ENCODE measurements at regions not wholly inside any gene's neighbourhood (a gene's known extent, or its start where the extent isn't known, plus 50 kb on each side); places are given as distances from the start of the nearest gene placed in this dataset.

DNA sequence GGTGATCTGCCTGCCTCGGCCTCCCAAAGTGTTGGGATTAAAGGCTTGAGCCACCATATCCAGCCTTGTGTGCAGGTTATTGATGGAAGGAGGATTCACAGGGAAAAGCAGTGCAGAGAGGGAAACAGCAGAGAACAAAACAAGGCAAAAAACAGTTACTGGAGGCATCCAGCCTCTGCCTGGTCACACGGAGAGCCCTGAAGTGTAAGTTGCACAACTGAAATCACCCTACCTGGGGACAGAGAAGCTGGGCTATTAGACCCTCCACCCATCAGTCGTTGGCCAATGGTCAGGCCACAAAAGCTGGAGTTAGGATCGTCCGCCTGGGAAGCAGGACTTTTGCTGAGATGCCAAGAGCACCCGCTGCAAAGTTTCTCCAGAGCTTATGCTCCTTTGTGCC, 57.9 kb upstream of the BCO1 start:
- Histone ChIP-seq H3K27me3 (ENCODE audit: insufficient read depth, low read length) (no peaks in the 10 kb centered on the region), H3K9me3 (ENCODE audit: control insufficient read depth in 1 of 2, insufficient read depth in 1 of 2, low read depth in 1 of 2, low read length in 2 of 2) (no peaks in the 10 kb centered on the region), H3K4me1 (ENCODE audit: control insufficient read depth in 1 of 2, insufficient read depth in 2 of 2, low read length in 2 of 2) (peaks cover 15 to 35% of the 10 kb centered on the region in 2 experiments), H2AFZ (ENCODE audit: low read depth, low read length, poor library complexity, severe bottlenecking) (no peak overlapping the region), H3K36me3 (ENCODE audit: control insufficient read depth in 1 of 2, insufficient read depth in 2 of 2, low read length in 2 of 2) (no peaks in the 10 kb centered on the region), H3K27ac (ENCODE audit: low read depth, low read length) (peak overlapping the region; percentile 42), H3K9me2 (ENCODE audit: insufficient read depth) (no peaks in the 10 kb centered on the region), H3K9ac (ENCODE audit: low read length) (peak overlapping the region; percentile 63), H3K79me2 (ENCODE audit: insufficient read depth, low read length) (no peaks in the 10 kb centered on the region), H3K4me2 (ENCODE audit: low read length) (peak overlapping the region; percentile 93), H4K20me1 (ENCODE audit: insufficient read depth) (no peaks in the 10 kb centered on the region), H3K4me3 (replicated peaks in 1 of 2; ENCODE audit: low read depth in 1 of 2, low read length in 2 of 2) (peak overlapping the region; percentile 27 to 58)
- ChIA-PET POLR2A (interaction anchor here (1.1 to 1.8 kb wide), 2 partner anchors 36 to 39 kb away, joined by 8 read pairs; no protein-coding TSS in a partner anchor), RAD21 (ENCODE audit: low non-redundant PET in 1 of 2, low total read pairs in 2 of 2, uncharacterized antibody in 2 of 2, unreplicated experiment in 2 of 2) (no interaction called here), CTCF (interaction anchor here (0.7 to 1.7 kb wide), 5 partner anchors 18 to 174 kb away, joined by 3 to 9 read pairs (median 4); partner anchors contain the start of genes ATMIN, CENPN and CMC2)
- intact Hi-C loops (cut with micrococcal nuclease): no loop called here
- ATAC-seq (no peak; the same call in 1 of the 2 replicates), DNase-seq (ENCODE audit: low read depth, low spot score) (no peak)
- TSS peak; percentile 75 for BruUV-seq (replicated peaks)
- no peak for TF ChIP-seq SIN3A (IDR thresholded peaks at IDR 0.05; ENCODE audit: low read depth)
- TF ChIP-seq SP1 (IDR thresholded peaks at IDR 0.05; ENCODE audit: low read depth): no peak
- no peak for TF ChIP-seq RAD21 (IDR thresholded peaks at IDR 0.05; ENCODE audit: low read depth)
- no peak for TF ChIP-seq FOSL1 (IDR thresholded peaks at IDR 0.05; ENCODE audit: low read depth)
- no peak for TF ChIP-seq CEBPB (IDR thresholded peaks at IDR 0.05; ENCODE audit: low read depth)
- no peak for TF ChIP-seq POLR2A (IDR thresholded peaks at IDR 0.05; ENCODE audit: borderline replicate concordance, extremely low read depth, insufficient read depth, insufficient read length)
- no peak for TF ChIP-seq CBX3 (IDR thresholded peaks at IDR 0.05; ENCODE audit: low read depth)
- TF ChIP-seq EZH2 (IDR thresholded peaks at IDR 0.05): no peak
- TF ChIP-seq POLR2AphosphoS5 (IDR thresholded peaks at IDR 0.05; ENCODE audit: low read depth, low read length): no peak
- TF ChIP-seq, protein P1, sequence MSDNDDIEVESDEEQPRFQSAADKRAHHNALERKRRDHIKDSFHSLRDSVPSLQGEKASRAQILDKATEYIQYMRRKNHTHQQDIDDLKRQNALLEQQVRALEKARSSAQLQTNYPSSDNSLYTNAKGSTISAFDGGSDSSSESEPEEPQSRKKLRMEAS (IDR thresholded peaks at IDR 0.05): no peak
- TF ChIP-seq EGR1 (IDR thresholded peaks at IDR 0.05; ENCODE audit: low read depth): no peak
- TF ChIP-seq ZFX (IDR thresholded peaks at IDR 0.05): no peak
- TF ChIP-seq, protein P2, sequence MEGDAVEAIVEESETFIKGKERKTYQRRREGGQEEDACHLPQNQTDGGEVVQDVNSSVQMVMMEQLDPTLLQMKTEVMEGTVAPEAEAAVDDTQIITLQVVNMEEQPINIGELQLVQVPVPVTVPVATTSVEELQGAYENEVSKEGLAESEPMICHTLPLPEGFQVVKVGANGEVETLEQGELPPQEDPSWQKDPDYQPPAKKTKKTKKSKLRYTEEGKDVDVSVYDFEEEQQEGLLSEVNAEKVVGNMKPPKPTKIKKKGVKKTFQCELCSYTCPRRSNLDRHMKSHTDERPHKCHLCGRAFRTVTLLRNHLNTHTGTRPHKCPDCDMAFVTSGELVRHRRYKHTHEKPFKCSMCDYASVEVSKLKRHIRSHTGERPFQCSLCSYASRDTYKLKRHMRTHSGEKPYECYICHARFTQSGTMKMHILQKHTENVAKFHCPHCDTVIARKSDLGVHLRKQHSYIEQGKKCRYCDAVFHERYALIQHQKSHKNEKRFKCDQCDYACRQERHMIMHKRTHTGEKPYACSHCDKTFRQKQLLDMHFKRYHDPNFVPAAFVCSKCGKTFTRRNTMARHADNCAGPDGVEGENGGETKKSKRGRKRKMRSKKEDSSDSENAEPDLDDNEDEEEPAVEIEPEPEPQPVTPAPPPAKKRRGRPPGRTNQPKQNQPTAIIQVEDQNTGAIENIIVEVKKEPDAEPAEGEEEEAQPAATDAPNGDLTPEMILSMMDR (IDR thresholded peaks at IDR 0.05 in 2 of 3, conservative IDR thresholded peaks at IDR 0.05 in 1 of 3; ENCODE audit: borderline replicate concordance in 1 of 3, insufficient read depth in 1 of 3, low read depth in 2 of 3, low read length in 2 of 3): no peak
- no peak for TF ChIP-seq ZNF274 (IDR thresholded peaks at IDR 0.05; ENCODE audit: low read depth, low read length)
- TF ChIP-seq TCF7L2 (IDR thresholded peaks at IDR 0.05; ENCODE audit: borderline replicate concordance, extremely low read depth, insufficient read depth, insufficient read length): no peak
- no peak for TF ChIP-seq ATF3 (IDR thresholded peaks at IDR 0.05)
- TF ChIP-seq ZBTB33 (IDR thresholded peaks at IDR 0.05; ENCODE audit: extremely low read depth, insufficient replicate concordance, low read length): no peak
- no peak for TF ChIP-seq REST (IDR thresholded peaks at IDR 0.05; ENCODE audit: low read depth)
- TF ChIP-seq SRF (IDR thresholded peaks at IDR 0.05; ENCODE audit: low read depth): no peak
- no peak for TF ChIP-seq JUND (IDR thresholded peaks at IDR 0.05)
